ENCODE measurements at regions not wholly inside any gene's neighbourhood (a gene's known extent, or its start where the extent isn't known, plus 50 kb on each side); places are given as distances from the start of the nearest gene placed in this dataset.

- TF ChIP-seq CTCF (IDR thresholded peaks at IDR 0.05) (no peak), POLR2AphosphoS5 (IDR thresholded peaks at IDR 0.05; ENCODE audit: low read depth, low read length) (no peak), REST (IDR thresholded peaks at IDR 0.05; ENCODE audit: insufficient read depth in 1 of 2, low read depth in 2 of 2, low read length in 1 of 2) (no peak), SIN3A (IDR thresholded peaks at IDR 0.05; ENCODE audit: borderline replicate concordance, insufficient read depth, low read depth, low read length) (no peak)
Measured at GRCh38 chr14:101234244-101234937, 326.9 kb upstream of the DIO3 start.

Data from Panc1 (cell line).